ENCODE measurements at regions not wholly inside any gene's neighbourhood (a gene's known extent, or its start where the extent isn't known, plus 50 kb on each side); places are given as distances from the start of the nearest gene placed in this dataset.

- Histone ChIP-seq H3K27ac (replicated peaks) (no peak overlapping the region), H3K27me3 (ENCODE audit: insufficient read depth, poor library complexity, severe bottlenecking) (no peaks in the 10 kb centered on the region), H3K4me3 (replicated peaks; ENCODE audit: insufficient read depth, low read length) (no peak overlapping the region)
- TF ChIP-seq, protein P1, sequence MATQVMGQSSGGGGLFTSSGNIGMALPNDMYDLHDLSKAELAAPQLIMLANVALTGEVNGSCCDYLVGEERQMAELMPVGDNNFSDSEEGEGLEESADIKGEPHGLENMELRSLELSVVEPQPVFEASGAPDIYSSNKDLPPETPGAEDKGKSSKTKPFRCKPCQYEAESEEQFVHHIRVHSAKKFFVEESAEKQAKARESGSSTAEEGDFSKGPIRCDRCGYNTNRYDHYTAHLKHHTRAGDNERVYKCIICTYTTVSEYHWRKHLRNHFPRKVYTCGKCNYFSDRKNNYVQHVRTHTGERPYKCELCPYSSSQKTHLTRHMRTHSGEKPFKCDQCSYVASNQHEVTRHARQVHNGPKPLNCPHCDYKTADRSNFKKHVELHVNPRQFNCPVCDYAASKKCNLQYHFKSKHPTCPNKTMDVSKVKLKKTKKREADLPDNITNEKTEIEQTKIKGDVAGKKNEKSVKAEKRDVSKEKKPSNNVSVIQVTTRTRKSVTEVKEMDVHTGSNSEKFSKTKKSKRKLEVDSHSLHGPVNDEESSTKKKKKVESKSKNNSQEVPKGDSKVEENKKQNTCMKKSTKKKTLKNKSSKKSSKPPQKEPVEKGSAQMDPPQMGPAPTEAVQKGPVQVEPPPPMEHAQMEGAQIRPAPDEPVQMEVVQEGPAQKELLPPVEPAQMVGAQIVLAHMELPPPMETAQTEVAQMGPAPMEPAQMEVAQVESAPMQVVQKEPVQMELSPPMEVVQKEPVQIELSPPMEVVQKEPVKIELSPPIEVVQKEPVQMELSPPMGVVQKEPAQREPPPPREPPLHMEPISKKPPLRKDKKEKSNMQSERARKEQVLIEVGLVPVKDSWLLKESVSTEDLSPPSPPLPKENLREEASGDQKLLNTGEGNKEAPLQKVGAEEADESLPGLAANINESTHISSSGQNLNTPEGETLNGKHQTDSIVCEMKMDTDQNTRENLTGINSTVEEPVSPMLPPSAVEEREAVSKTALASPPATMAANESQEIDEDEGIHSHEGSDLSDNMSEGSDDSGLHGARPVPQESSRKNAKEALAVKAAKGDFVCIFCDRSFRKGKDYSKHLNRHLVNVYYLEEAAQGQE (IDR thresholded peaks at IDR 0.05; ENCODE audit: insufficient replicate concordance, low read depth) = no peak
- TF ChIP-seq GABPA (IDR thresholded peaks at IDR 0.05; ENCODE audit: low read depth) (no peak), CTCF (IDR thresholded peaks at IDR 0.05; ENCODE audit: insufficient read depth, low read length) (no peak), SPI1 (IDR thresholded peaks at IDR 0.05; ENCODE audit: borderline replicate concordance, low read depth) (no peak), POLR2AphosphoS5 (IDR thresholded peaks at IDR 0.05; ENCODE audit: low read depth) (no peak)
- DNase-seq (ENCODE audit: low read depth in 1 of 2, low spot score in 1 of 2) = no peak
Observed at GRCh38 chr4:38367642-38368174, 296.3 kb upstream of the KLF3 start.

GRCh38 chr4:38368613-38369012 lies 295.4 kb upstream of the KLF3 start:
- H3K27ac ChIP-seq (replicated peaks) = no peak overlapping the region
- H3K4me3 ChIP-seq (replicated peaks; ENCODE audit: insufficient read depth, low read length) = no peak overlapping the region
- TF ChIP-seq SPI1 (IDR thresholded peaks at IDR 0.05; ENCODE audit: borderline replicate concordance, low read depth) = peak; percentile 25; the same call in 1 of the 2 replicates
- TF ChIP-seq, protein P1 (IDR thresholded peaks at IDR 0.05; ENCODE audit: insufficient replicate concordance, low read depth) = no peak
- no peak for DNase-seq (ENCODE audit: low read depth in 1 of 2, low spot score in 1 of 2)
- H3K27me3 ChIP-seq (ENCODE audit: insufficient read depth, poor library complexity, severe bottlenecking) = no peaks in the 10 kb centered on the region

DNA sequence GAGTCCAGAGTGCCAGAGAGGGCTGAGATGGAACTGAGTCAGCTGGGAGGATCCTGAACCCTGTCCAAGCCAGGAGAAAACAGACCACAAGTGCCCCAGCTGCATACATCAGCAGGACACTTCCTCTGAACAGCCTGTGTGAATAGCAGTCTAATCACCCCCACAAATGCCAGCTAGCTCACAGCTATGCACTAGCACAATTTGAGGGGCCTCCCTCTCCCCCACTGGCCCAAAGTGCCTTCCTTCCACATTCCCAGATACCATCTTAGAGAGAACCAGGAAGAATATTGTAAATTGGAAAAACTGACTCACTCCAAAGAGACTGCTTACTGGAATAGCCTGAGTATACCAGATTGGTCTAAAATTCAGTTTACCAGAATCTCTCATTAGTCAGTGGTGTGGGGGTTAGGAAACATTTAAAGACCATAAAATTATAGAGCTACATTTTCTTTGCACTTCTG lies 292.6 kb upstream of the KLF3 start:
- no peak for DNase-seq (ENCODE audit: low read depth in 1 of 2, low spot score in 1 of 2)
- no peak for TF ChIP-seq CTCF (IDR thresholded peaks at IDR 0.05; ENCODE audit: insufficient read depth, low read length)
- TF ChIP-seq POLR2AphosphoS5 (IDR thresholded peaks at IDR 0.05; ENCODE audit: low read depth) = no peak
- no peak for TF ChIP-seq GABPA (IDR thresholded peaks at IDR 0.05; ENCODE audit: low read depth)
- TF ChIP-seq, protein P1 (IDR thresholded peaks at IDR 0.05; ENCODE audit: insufficient replicate concordance, low read depth) = no peak
- TF ChIP-seq SPI1 (IDR thresholded peaks at IDR 0.05; ENCODE audit: borderline replicate concordance, low read depth) = no peak
- H3K27ac ChIP-seq (replicated peaks) = no peak overlapping the region

More for the DNA sequence above, 292.6 kb upstream of the KLF3 start:
- Histone ChIP-seq H3K4me3 (replicated peaks; ENCODE audit: insufficient read depth, low read length) (no peak overlapping the region), H3K27me3 (ENCODE audit: insufficient read depth, poor library complexity, severe bottlenecking) (no peaks in the 10 kb centered on the region)

All from HL-60 (cell line).